ENCODE measurements at regions not wholly inside any gene's neighbourhood (a gene's known extent, or its start where the extent isn't known, plus 50 kb on each side); places are given as distances from the start of the nearest gene placed in this dataset.

DNA sequence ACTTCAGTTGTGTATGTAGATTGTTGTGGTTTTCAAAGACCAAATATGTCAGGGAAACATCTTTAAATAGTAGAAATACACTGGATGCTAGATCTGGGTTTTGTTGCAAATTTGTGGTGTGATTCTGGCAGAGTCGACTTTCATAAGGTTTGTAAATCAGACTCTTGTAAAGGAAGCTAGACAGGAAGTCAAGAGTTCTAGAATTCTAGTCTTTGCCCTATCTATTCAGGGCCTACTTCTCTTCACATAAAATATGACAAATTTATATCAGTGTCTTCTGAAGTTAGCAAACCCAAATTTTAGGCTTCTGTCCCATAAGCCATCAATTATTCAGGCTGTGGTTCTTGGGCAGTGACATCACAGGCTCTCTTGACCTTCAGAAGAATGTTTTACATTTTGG, 1579.2 kb upstream of the PIK3C3 start:
- DNase-seq (ENCODE audit: low read depth in 2 of 2), result no peak
- H3K4me3 ChIP-seq (replicated peaks in 1 of 2; ENCODE audit: low read depth in 2 of 2, low read length in 2 of 2), result no peak overlapping the region
- TF ChIP-seq, protein P1, sequence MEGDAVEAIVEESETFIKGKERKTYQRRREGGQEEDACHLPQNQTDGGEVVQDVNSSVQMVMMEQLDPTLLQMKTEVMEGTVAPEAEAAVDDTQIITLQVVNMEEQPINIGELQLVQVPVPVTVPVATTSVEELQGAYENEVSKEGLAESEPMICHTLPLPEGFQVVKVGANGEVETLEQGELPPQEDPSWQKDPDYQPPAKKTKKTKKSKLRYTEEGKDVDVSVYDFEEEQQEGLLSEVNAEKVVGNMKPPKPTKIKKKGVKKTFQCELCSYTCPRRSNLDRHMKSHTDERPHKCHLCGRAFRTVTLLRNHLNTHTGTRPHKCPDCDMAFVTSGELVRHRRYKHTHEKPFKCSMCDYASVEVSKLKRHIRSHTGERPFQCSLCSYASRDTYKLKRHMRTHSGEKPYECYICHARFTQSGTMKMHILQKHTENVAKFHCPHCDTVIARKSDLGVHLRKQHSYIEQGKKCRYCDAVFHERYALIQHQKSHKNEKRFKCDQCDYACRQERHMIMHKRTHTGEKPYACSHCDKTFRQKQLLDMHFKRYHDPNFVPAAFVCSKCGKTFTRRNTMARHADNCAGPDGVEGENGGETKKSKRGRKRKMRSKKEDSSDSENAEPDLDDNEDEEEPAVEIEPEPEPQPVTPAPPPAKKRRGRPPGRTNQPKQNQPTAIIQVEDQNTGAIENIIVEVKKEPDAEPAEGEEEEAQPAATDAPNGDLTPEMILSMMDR (IDR thresholded peaks at IDR 0.05; ENCODE audit: low read depth, low read length), result no peak

DNA sequence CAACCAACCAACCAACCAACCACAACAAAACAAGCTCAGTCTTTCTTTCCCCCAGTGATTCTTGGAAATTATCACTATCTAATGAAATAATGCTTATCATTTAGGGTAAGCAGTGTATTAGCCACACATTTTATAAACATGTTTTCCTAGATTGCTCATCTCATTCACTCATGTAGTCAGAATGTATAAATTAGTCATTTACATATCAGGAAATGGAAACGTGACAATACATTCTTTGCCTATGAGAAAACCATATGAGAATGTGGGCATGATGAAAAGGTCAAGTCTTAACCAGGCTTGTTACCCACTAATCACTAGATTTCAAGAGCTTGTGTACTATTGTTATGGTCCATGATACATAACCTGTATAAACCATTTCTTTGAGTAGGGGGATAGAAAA, 1583.4 kb upstream of the PIK3C3 start:
- peak; percentile 32 to 33 for DNase-seq (ENCODE audit: low read depth in 2 of 2)
- H3K4me3 ChIP-seq (replicated peaks in 1 of 2; ENCODE audit: low read depth in 2 of 2, low read length in 2 of 2), result no peak overlapping the region
- TF ChIP-seq, protein P1 (IDR thresholded peaks at IDR 0.05; ENCODE audit: low read depth, low read length), result no peak

DNA sequence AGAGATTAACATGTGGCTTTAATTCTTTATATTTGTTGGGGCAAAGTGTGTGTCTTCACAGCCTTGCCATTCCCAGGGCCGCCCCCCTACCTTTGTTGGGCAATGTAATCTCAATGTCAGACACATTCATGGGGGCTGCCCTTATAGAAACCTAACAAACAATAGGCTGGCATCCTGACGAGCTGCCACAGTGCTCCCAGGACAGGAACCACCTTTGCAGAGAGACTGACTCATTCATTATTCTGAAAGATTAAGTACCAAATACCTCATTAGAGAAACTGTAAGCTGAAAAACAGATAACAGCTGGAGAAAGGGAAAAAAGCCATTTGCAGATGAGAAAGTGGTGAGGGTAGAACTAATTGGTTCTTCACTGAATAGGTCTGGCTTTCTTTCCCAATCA, 1587.5 kb upstream of the PIK3C3 start:
- no peak for DNase-seq (ENCODE audit: low read depth in 2 of 2)

DNA sequence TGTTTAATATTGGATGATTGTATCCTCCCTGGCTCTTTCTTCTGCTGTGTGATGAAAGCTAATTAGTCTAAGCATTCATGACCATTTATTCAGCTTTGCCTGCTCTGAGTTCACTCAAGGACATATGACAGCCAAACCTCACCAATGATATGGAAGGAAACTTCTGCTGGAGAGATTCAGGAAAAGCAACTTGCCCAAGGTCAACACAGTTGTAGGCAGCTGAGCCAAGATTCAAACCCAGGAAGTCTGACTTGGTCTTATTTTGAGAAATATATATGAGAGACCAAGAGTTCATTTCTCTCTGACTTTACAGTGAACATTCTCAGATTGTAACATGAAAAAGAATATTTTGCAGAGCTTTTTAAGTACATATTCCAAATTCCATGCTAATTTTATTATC, 1588.5 kb upstream of the PIK3C3 start:
- H3K4me3 ChIP-seq (replicated peaks in 1 of 2; ENCODE audit: low read depth in 2 of 2, low read length in 2 of 2), result no peak overlapping the region
- TF ChIP-seq, protein P1 (IDR thresholded peaks at IDR 0.05; ENCODE audit: low read depth, low read length), result no peak
- no peak for DNase-seq (ENCODE audit: low read depth in 2 of 2)

More for the DNA sequence above, 1587.5 kb upstream of the PIK3C3 start:
- no peak overlapping the region for H3K4me3 ChIP-seq (replicated peaks in 1 of 2; ENCODE audit: low read depth in 2 of 2, low read length in 2 of 2)
- TF ChIP-seq, protein P1 (IDR thresholded peaks at IDR 0.05; ENCODE audit: low read depth, low read length), result no peak

DNA sequence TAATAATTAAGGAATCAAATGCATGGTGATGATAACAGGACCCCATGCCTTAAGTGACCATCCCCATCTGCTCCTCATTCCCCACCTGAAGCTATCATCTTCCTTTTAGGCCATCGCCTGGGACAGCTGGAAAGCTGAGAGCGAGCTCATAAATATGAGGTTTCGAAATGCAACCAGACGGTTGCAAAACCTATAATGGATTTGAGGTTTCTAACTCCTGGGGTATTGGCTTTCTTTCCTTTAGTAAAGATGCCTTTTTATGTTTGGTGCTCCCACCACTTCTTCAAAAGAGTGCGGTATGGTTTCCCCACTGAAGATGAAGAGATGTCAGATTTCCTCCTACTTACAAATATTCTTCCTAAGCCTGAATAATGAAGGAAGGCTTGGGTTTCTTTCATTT, 1589.5 kb upstream of the PIK3C3 start:
- TF ChIP-seq, protein P1 (IDR thresholded peaks at IDR 0.05; ENCODE audit: low read depth, low read length), result no peak
- DNase-seq (ENCODE audit: low read depth in 2 of 2), result no peak
- no peak overlapping the region for H3K4me3 ChIP-seq (replicated peaks in 1 of 2; ENCODE audit: low read depth in 2 of 2, low read length in 2 of 2)

DNA sequence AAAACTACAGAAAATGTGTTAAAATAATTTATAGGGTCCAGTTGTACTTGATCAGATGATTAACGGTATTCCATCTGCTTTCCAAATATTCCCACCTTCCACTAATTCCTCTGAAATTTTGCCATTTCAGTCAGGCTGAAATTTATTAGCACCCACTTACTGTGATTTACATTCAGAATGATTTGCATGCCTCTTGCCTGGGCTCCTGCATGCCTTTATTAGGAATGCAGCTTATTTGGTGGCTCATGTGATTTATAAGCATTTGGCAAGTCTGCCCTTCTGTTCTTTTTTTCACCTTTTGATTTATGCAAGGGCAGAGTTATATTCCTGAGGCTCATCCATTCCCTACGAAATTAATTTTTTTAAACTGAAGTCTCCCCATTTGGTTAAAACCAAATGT, 1594.5 kb upstream of the PIK3C3 start:
- TF ChIP-seq, protein P1 (IDR thresholded peaks at IDR 0.05; ENCODE audit: low read depth, low read length), result no peak

DNA sequence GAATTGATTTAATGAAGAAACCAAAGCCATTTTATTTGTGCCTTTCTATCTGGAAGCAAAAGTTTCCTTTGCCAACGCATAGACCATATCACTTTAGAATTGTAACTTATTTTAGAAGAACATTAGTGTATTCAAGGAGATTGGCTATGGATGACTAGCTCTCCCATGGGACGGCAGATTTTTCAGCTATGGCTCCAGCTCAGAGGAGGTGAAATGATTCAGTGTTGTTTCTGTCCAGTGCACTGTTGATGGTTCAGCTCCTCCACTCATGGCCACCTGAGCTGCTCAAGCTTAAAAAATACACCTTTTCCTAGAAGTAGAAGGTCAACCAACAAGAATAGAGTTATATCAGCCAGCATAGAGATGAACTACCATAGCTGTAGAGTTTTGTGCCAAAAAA, 1597.5 kb upstream of the PIK3C3 start:
- no peak overlapping the region for H3K4me3 ChIP-seq (replicated peaks in 1 of 2; ENCODE audit: low read depth in 2 of 2, low read length in 2 of 2)
- TF ChIP-seq, protein P1 (IDR thresholded peaks at IDR 0.05; ENCODE audit: low read depth, low read length), result no peak
- DNase-seq (ENCODE audit: low read depth in 2 of 2), result peak; percentile 10 to 55

More for the DNA sequence above, 1594.5 kb upstream of the PIK3C3 start:
- DNase-seq (ENCODE audit: low read depth in 2 of 2), result no peak
- H3K4me3 ChIP-seq (replicated peaks in 1 of 2; ENCODE audit: low read depth in 2 of 2, low read length in 2 of 2), result no peak overlapping the region
